Glutamatergic neuron (in vitro differentiated cells): ENCODE measurements at regions not wholly inside any gene's neighbourhood (a gene's known extent, or its start where the extent isn't known, plus 50 kb on each side); places are given as distances from the start of the nearest gene placed in this dataset.

Source experiments
- DNase-seq: peaks from one replicate; pipeline ENCODE4 v3.0.0; 2022
- H3K27ac Mint-ChIP-seq: one replicate; pipeline ENCODE4 v1.8.0; 2020; ENCODE audit warnings: mild to moderate bottlenecking, mixed read lengths, inconsistent platforms; ENCODE audit not compliant: unreplicated experiment
- H3K27me3 Mint-ChIP-seq: one replicate; pipeline ENCODE4 v1.8.0; 2020; ENCODE audit warnings: mild to moderate bottlenecking, moderate library complexity, mixed read lengths, inconsistent platforms; ENCODE audit not compliant: unreplicated experiment
- H3K36me3 Mint-ChIP-seq: one replicate; pipeline ENCODE4 v1.8.0; 2020; ENCODE audit warnings: mild to moderate bottlenecking, mixed read lengths, inconsistent platforms; ENCODE audit not compliant: unreplicated experiment
- H3K4me1 Mint-ChIP-seq: one replicate; pipeline ENCODE4 v1.8.0; 2020; ENCODE audit warnings: mild to moderate bottlenecking, low read depth, mixed read lengths, inconsistent platforms; ENCODE audit not compliant: unreplicated experiment
- H3K4me3 Mint-ChIP-seq: one replicate; pipeline ENCODE4 v1.8.0; 2020; ENCODE audit warnings: mild to moderate bottlenecking, mixed read lengths, inconsistent platforms; ENCODE audit not compliant: unreplicated experiment
- H3K9me3 Mint-ChIP-seq: one replicate; pipeline ENCODE4 v1.8.0; 2020; ENCODE audit warnings: mild to moderate bottlenecking, moderate library complexity, mixed read lengths, inconsistent platforms; ENCODE audit not compliant: unreplicated experiment
- CTCF ChIP-seq: fragments of 200-600 bp; sonication (generic); IDR thresholded peaks from one replicate; pipeline ENCODE4 v1.5.0; 2021; ENCODE audit not compliant: partially characterized antibody, unreplicated experiment

GRCh38 chr13:23505007-23505406 is 65.2 kb upstream of the TNFRSF19 start:
- peak overlapping the region; percentile 85 for H3K4me3 Mint-ChIP-seq
- H3K9me3 Mint-ChIP-seq, result peaks cover 17% of the 10 kb centered on the region
- no peaks in the 10 kb centered on the region for H3K36me3 Mint-ChIP-seq
- TF ChIP-seq CTCF, result no peak
- H3K27me3 Mint-ChIP-seq, result peaks cover 11% of the 10 kb centered on the region
- peak; percentile 81 for DNase-seq
- H3K4me1 Mint-ChIP-seq, result peaks cover 35% of the 10 kb centered on the region
- peak overlapping the region; percentile 100 for H3K27ac Mint-ChIP-seq

GRCh38 chr13:23506071-23506806 is 64.0 kb upstream of the TNFRSF19 start:
- Mint-ChIP-seq H3K27ac (peak overlapping the region; percentile 100), H3K36me3 (no peaks in the 10 kb centered on the region), H3K9me3 (peaks cover 17% of the 10 kb centered on the region), H3K4me3 (peak overlapping the region; percentile 72), H3K27me3 (peaks cover 11% of the 10 kb centered on the region), H3K4me1 (peaks cover 47% of the 10 kb centered on the region)
- DNase-seq, result peak; percentile 42
- no peak for TF ChIP-seq CTCF

GRCh38 chr13:23506807-23507291 is 63.4 kb upstream of the TNFRSF19 start:
- peaks cover 11% of the 10 kb centered on the region for H3K27me3 Mint-ChIP-seq
- peak overlapping the region; percentile 100 for H3K27ac Mint-ChIP-seq
- DNase-seq, result peak; percentile 71
- peaks cover 53% of the 10 kb centered on the region for H3K4me1 Mint-ChIP-seq
- H3K36me3 Mint-ChIP-seq, result no peaks in the 10 kb centered on the region
- no peak for TF ChIP-seq CTCF
- peaks cover 17% of the 10 kb centered on the region for H3K9me3 Mint-ChIP-seq
- H3K4me3 Mint-ChIP-seq, result peak overlapping the region; percentile 72

GRCh38 chr13:23509781-23510543 is 60.2 kb upstream of the TNFRSF19 start:
- Mint-ChIP-seq H3K27ac (peak overlapping the region; percentile 52), H3K4me1 (peaks cover 58% of the 10 kb centered on the region), H3K4me3 (peak overlapping the region; percentile 21), H3K36me3 (no peaks in the 10 kb centered on the region), H3K27me3 (peaks cover 11% of the 10 kb centered on the region), H3K9me3 (peaks cover 15% of the 10 kb centered on the region)
- DNase-seq, result no peak
- no peak for TF ChIP-seq CTCF

- Mint-ChIP-seq H3K27me3 (peaks cover 8% of the 10 kb centered on the region), H3K4me3 (no peak overlapping the region), H3K4me1 (peaks cover 59% of the 10 kb centered on the region), H3K36me3 (peaks cover 5% of the 10 kb centered on the region), H3K9me3 (peaks cover 10% of the 10 kb centered on the region), H3K27ac (peak overlapping the region; percentile 88)
- DNase-seq, result no peak
- no peak for TF ChIP-seq CTCF
Measured at GRCh38 chr13:23510544-23510916, 59.7 kb upstream of the TNFRSF19 start.
